SJCRH30 (cell line): ENCODE measurements at regions not wholly inside any gene's neighbourhood (a gene's known extent, or its start where the extent isn't known, plus 50 kb on each side); places are given as distances from the start of the nearest gene placed in this dataset.

Experiments
- DNase-seq, 2 experiments: peaks; one replicate each; pipeline ENCODE4 v3.0.0-alpha.2; 2015 to 2020
- H3K27ac ChIP-seq: fragments of 250-450 bp; sonication (Bioruptor Pico); 2 replicates; pipeline ENCODE4 v1.5.1; 2020; ENCODE audit warnings: mild to moderate bottlenecking, moderate library complexity
- H3K27me3 ChIP-seq: fragments of 250-450 bp; sonication (Bioruptor Pico); 2 replicates; pipeline ENCODE4 v1.5.1; 2020; ENCODE audit warnings: mild to moderate bottlenecking, moderate library complexity
- H3K36me3 ChIP-seq: fragments of 250-450 bp; sonication (Bioruptor Pico); 2 replicates; pipeline ENCODE4 v1.5.1; 2020; ENCODE audit warnings: mild to moderate bottlenecking, moderate library complexity
- H3K4me1 ChIP-seq: fragments of 250-450 bp; sonication (Bioruptor Pico); 2 replicates; pipeline ENCODE4 v1.5.1; 2020; ENCODE audit warnings: mild to moderate bottlenecking, moderate library complexity
- H3K4me3 ChIP-seq: fragments of 250-450 bp; sonication (Bioruptor Pico); 2 replicates; pipeline ENCODE4 v1.5.1; 2020; ENCODE audit warnings: mild to moderate bottlenecking, moderate library complexity
- H3K9me3 ChIP-seq: fragments of 250-450 bp; sonication (Bioruptor Pico); replicated peaks from 2 replicates; pipeline ENCODE4 v1.5.1; 2020; ENCODE audit warnings: mild to moderate bottlenecking, moderate library complexity

DNA sequence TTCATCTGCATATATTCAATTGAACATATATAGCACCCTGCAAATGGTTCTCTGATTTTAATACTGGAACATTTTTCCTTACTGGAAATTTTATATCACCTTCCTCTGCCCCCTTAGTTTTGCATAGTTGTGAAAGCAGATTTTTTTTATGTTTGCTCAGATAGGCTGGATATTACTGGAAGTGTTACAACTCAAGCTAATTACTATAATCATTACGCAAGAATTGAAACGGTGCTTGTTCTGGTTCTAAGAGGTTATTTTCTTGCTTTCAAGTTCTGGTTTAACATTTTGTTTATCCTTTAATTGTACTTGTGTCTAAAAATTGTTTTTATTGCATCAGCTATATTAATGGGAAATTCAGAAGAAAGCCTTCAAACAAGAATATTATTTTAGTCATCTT lies 95.6 kb upstream of the MYO16 start:
- Histone ChIP-seq H3K4me1 (no peaks in the 10 kb centered on the region), H3K27me3 (no peaks in the 10 kb centered on the region), H3K27ac (no peak overlapping the region), H3K4me3 (no peak overlapping the region), H3K36me3 (no peaks in the 10 kb centered on the region), H3K9me3 (no peaks in the 10 kb centered on the region)
- no peak for DNase-seq

DNA sequence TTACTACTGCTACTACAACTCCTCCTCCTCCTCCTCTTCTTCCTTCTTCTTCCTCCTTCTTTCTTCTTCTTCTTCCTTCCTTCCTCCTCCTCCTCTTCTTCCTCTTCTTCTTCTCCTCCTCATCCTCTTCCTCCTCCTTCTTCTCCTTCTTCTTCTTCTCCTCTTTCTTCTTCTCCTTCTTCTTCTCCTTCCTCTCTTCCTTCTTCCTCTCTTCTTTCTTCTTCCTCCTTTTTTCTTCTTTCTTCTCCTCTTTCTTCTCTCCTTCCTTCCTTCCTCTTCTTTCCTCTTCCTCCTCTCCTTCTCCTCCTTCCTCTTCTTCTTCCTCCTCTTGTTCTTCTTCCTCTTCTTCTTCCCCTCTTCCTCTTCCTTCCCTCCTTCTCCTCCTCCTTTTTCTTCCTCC lies 94.7 kb upstream of the MYO16 start:
- Histone ChIP-seq H3K36me3 (no peaks in the 10 kb centered on the region), H3K4me1 (no peaks in the 10 kb centered on the region), H3K27ac (no peak overlapping the region), H3K4me3 (no peak overlapping the region), H3K27me3 (no peaks in the 10 kb centered on the region), H3K9me3 (no peaks in the 10 kb centered on the region)
- DNase-seq = no peak

DNA sequence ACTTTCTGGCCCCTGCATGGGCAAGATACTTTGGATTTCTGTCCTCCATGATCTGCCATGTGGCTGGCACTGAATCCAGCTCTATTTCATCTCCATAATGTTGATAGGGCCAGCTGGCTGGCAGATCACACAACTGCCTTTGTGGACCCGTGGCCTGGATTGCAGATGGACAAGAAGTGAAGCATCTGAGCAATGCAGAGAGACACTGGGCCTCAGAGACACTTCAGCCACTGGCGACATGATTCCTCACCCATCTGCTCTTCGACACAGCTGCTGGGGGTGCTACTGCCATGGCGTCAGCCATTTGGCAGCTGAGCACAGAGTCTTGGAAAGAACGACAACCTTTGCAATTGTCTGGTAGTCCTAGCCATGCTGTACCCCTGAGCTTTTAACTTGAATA lies 79.5 kb upstream of the MYO16 start:
- no peak overlapping the region for H3K4me3 ChIP-seq
- H3K27me3 ChIP-seq = no peaks in the 10 kb centered on the region
- no peaks in the 10 kb centered on the region for H3K9me3 ChIP-seq
- H3K27ac ChIP-seq = no peak overlapping the region
- no peaks in the 10 kb centered on the region for H3K4me1 ChIP-seq
- H3K36me3 ChIP-seq = no peaks in the 10 kb centered on the region
- DNase-seq = no peak

- no peak for DNase-seq
These were observed 77.7 kb upstream of the MYO16 start for GRCh38 chr13:108551674-108552073.

GRCh38 chr13:108558489-108558888 lies 70.9 kb upstream of the MYO16 start:
- H3K27ac ChIP-seq = no peak overlapping the region
- H3K36me3 ChIP-seq = no peaks in the 10 kb centered on the region
- DNase-seq = no peak
- H3K27me3 ChIP-seq = no peaks in the 10 kb centered on the region
- H3K4me3 ChIP-seq = no peak overlapping the region
- no peaks in the 10 kb centered on the region for H3K9me3 ChIP-seq
- no peaks in the 10 kb centered on the region for H3K4me1 ChIP-seq

More at GRCh38 chr13:108551674-108552073, 77.7 kb upstream of the MYO16 start:
- Histone ChIP-seq H3K36me3 (no peaks in the 10 kb centered on the region), H3K27me3 (no peaks in the 10 kb centered on the region), H3K9me3 (no peaks in the 10 kb centered on the region), H3K4me1 (no peaks in the 10 kb centered on the region), H3K4me3 (no peak overlapping the region), H3K27ac (no peak overlapping the region)

GRCh38 chr13:108560093-108560492 lies 69.3 kb upstream of the MYO16 start:
- no peak for DNase-seq
- Histone ChIP-seq H3K4me3 (no peak overlapping the region), H3K27ac (no peak overlapping the region), H3K9me3 (no peaks in the 10 kb centered on the region), H3K27me3 (no peaks in the 10 kb centered on the region), H3K36me3 (no peaks in the 10 kb centered on the region), H3K4me1 (no peaks in the 10 kb centered on the region)

DNA sequence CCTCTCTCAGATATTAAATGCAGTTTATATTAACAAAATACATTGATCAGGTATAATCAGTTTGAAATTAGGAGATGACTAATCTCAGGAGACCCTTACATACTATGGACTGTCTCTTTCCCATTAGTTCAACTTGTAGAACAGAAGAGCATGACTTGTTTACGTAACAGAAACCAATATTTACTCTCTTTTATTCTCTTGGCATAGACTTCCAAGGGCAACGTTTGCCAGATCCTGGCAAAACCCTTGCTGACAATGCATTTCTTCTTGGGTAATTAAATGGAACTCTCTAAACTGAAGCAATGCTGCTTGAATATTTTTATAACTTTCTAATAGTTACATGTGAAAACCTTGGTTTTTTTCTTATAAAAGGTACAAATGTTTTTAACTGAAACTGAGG lies 68.3 kb upstream of the MYO16 start:
- no peaks in the 10 kb centered on the region for H3K4me1 ChIP-seq
- H3K27ac ChIP-seq = no peak overlapping the region
- H3K27me3 ChIP-seq = no peaks in the 10 kb centered on the region
- no peak for DNase-seq
- H3K4me3 ChIP-seq = no peak overlapping the region
- no peaks in the 10 kb centered on the region for H3K9me3 ChIP-seq
- no peaks in the 10 kb centered on the region for H3K36me3 ChIP-seq

GRCh38 chr13:108566413-108567170 lies 62.8 kb upstream of the MYO16 start:
- Histone ChIP-seq H3K4me1 (no peaks in the 10 kb centered on the region), H3K36me3 (no peaks in the 10 kb centered on the region), H3K27me3 (no peaks in the 10 kb centered on the region), H3K27ac (no peak overlapping the region), H3K4me3 (no peak overlapping the region), H3K9me3 (no peaks in the 10 kb centered on the region)
- no peak for DNase-seq

GRCh38 chr13:108572782-108573211 lies 56.6 kb upstream of the MYO16 start:
- no peak for DNase-seq
- no peaks in the 10 kb centered on the region for H3K27me3 ChIP-seq
- no peaks in the 10 kb centered on the region for H3K9me3 ChIP-seq
- H3K27ac ChIP-seq = no peak overlapping the region
- H3K4me3 ChIP-seq = no peak overlapping the region
- H3K4me1 ChIP-seq = no peaks in the 10 kb centered on the region
- no peaks in the 10 kb centered on the region for H3K36me3 ChIP-seq

DNA sequence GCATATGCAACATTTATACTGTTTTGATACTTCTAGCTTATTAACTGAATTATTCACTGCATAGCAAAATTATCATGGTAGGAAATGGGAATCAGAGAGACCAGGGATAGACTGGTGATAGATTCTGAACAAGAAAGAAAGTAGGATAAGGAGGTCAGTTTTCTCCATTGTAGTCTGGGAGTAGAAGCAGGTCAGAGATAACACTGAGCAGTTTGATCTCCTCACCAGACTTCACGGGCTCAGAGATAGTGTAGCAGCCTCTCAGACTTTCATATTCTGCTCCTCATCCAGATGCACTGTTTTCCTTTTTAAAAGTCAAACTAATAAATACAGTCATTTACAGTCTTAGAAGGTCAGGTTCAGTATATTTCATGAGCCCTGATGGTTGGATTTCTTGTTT lies 56.0 kb upstream of the MYO16 start:
- no peak overlapping the region for H3K4me3 ChIP-seq
- H3K27ac ChIP-seq = no peak overlapping the region
- no peak for DNase-seq
- no peaks in the 10 kb centered on the region for H3K9me3 ChIP-seq
- H3K27me3 ChIP-seq = no peaks in the 10 kb centered on the region
- no peaks in the 10 kb centered on the region for H3K36me3 ChIP-seq
- no peaks in the 10 kb centered on the region for H3K4me1 ChIP-seq

- no peaks in the 10 kb centered on the region for H3K9me3 ChIP-seq
- no peaks in the 10 kb centered on the region for H3K4me1 ChIP-seq
- no peak for DNase-seq
- H3K4me3 ChIP-seq = no peak overlapping the region
- H3K27me3 ChIP-seq = no peaks in the 10 kb centered on the region
- H3K27ac ChIP-seq = no peak overlapping the region
- no peaks in the 10 kb centered on the region for H3K36me3 ChIP-seq
These were observed 54.6 kb upstream of the MYO16 start for GRCh38 chr13:108574856-108575255.

- Histone ChIP-seq H3K4me1 (no peaks in the 10 kb centered on the region), H3K27me3 (no peaks in the 10 kb centered on the region), H3K27ac (no peak overlapping the region), H3K36me3 (no peaks in the 10 kb centered on the region), H3K4me3 (no peak overlapping the region), H3K9me3 (no peaks in the 10 kb centered on the region)
- no peak for DNase-seq
These were observed 54.0 kb upstream of the MYO16 start for GRCh38 chr13:108575430-108575829.
